Stimulated activated CD8-positive, alpha-beta memory T cell treated with anti-CD3 and anti-CD28 coated beads, Interleukin-7, amount 100 ng/mL, for 48 hours (primary cell): ENCODE measurements at regions not wholly inside any gene's neighbourhood (a gene's known extent, or its start where the extent isn't known, plus 50 kb on each side); places are given as distances from the start of the nearest gene placed in this dataset.

Source experiments
- DNase-seq, 2 donors: peaks; one replicate each; pipeline ENCODE4 v3.0.0-alpha.2; 2020; ENCODE audit warnings: low read depth in 1 of 2; ENCODE audit errors: extremely low read depth in 1 of 2

DNA sequence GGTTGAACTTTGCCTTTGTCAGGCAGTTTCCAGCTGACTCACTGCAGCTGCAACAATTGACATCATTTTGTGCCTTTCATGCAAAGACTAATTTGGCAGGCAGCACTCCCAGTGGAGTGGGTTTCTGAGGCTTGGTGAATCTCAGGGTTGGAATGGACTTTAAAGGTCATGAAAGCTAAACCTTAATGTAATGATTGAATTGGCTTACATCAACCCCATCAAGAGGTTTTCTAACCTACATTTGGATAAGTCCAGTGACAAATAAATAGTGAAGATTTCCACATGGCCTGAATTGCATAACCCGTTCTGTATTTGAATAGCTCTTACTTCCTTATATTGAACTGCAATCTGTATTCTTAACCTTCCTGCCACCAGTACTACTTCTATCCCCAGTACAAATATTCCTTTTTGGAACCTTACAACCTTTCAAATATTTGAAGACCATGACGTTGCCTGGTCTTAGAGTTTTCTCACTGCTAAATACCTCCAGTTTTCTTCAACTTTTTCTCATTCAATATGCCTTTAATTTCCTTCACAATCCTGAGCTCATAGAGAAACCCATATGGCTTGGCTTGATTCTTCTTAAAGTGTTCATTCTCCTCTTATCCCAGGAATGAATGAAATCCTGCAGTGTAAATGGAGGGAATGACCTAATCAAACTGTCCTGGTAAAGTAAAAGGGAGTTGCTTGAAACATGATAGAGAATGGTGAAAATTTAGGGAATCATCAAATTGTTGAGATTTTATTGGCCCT lies 168.1 kb upstream of the NOVA1 start:
- no peak for DNase-seq

DNA sequence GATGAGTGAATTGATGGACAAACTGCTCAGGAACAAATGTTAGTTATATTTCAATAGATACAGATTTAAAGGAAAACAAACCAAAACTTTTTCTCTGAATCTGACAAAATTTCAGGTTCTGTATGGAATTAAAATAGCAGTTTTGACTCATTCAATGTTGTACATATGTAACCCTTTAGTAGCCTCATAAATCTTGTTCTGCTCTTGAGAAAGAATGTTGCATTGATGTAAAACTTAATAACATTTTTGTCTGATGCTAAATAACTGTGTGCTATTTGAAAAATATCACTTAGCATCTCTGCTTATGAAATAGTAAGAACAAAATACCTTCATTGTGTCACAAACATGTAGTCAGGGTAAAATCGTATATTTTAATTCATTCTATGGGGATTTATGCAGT lies 168.9 kb upstream of the NOVA1 start:
- no peak for DNase-seq

DNA sequence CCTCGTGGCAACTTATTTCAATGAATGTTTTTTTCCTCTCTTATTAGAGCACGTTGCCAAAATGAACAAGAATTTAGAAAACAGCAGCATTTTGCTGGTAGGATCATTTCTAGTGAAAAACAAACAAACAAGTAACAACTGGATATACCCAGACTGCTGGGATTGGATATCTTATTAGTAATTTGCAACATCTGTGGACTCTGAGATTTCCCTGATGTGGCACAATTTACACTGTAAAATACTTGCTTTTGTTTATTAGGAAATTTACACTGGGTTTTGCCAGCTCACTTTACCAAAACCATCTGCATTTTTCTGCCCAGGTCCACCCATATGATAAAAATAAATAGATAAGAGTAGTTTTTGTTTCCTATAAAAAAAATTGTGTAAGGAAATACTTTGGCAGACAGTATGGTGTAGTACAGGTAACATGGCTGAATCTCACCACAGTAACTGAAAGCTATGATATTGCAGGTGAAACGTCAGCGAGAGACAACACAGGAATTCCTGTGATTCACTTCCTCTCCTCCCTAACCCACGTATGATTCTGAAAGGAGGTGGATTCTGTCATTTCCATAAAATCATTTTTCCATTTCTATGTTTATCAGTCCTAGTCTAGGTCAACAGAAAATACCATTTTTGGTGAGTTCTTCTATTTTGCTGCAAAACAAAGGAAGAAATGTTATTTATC lies 176.2 kb upstream of the NOVA1 start:
- no peak for DNase-seq

DNA sequence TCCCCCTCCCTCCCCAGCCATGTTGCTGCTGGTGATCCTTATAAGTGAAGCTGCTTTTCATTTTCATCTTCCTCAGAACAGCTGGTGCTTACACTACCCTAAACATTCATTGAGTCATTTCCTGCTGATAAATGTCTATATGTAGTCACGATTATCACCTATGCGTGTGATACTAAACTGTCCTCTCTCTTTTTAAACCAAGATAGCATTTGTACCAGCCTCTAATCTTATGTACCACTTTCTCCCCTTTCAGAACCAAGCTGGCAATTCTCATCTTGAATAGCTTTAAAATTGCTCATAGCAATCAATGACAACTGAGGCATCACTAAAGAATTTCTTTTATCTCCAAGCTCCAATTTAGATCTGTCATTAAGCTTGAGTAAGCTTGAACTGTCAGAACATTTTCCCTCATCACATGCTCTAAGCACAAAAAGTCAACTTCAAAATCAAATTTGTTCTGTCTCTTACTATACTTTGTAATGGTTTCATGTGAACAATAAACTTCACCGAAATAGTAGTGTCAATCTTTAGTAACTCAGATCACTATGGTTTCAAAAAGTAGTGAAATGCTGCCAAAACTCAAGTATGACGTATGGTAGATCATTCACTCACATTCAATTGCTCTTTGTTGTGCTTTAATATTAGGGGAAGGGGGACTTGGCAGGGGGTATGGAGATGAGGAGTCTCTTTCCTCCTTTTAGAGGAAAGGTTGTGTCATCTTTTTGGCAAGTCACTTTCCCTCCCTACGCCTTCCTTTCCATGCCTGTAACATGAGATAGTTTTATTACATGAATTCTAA lies 178.1 kb upstream of the NOVA1 start:
- DNase-seq = no peak

DNA sequence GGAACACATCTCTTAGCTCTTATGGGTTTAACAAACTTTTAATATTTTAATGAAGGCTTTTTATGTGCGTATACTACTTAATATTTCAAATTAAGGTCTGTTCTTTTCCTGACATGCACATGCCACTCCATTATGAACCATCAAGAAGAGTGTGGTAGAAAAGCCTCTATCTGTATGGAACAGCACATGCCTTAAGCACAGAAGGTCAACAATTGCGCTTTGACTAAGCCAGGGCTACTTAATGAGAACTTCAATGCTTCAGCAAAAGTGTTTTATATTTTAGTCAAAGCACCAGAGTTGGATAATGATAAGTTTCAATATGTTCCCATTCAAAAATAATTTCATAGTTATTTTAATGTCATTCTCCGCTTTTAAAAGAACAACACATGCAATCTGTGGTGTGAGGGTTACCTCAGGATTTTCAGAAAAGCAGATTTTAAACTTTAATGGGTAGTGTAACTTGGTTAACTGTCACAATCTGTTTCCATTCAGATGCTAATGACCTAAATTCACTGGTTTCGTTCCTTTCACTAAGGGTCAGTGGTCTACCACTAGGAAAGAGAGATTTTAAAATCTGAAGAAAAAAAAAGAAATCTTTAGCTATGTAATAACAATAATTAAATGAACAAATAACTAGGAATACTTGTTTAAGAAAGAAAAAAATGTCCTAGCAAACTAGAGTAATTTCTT lies 193.4 kb upstream of the NOVA1 start:
- no peak for DNase-seq

DNA sequence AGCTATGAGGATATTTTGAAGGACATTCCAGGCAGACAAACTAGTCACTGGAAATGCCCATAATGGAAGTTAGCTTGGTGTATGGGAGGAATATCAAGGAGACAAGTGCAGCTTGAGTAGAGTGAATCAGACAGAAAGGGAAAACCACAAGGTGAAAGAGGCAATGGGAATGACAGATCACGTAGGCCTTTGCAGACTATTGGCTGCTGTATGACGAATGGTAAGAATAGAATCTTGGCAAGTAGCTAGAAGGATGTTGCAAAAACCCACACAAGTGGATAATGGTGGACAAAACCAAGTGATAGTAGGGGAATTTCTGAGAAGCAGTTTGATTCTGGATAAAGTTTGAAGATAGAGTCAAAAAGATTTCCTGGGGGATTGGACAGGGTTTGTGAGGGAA lies 196.9 kb upstream of the NOVA1 start:
- no peak for DNase-seq

DNA sequence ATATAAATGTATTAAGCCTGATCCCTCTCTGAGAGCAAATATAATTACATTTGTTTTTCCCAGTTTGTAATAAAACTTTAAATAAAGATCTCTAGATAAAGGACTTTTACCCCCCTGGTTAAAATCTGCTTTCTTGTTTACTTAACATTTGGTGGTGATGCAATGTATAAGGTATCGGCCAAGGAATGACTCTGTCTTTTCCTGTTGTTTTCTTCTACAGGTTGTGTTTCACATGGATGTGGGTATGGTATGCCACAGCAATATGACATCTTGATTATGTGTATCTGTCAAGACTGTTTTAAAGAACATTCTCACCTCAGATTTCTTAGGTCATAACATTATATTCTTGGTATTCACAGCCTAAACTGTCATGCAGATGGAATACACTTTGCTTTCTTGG lies 210.6 kb upstream of the NOVA1 start:
- no peak for DNase-seq

DNA sequence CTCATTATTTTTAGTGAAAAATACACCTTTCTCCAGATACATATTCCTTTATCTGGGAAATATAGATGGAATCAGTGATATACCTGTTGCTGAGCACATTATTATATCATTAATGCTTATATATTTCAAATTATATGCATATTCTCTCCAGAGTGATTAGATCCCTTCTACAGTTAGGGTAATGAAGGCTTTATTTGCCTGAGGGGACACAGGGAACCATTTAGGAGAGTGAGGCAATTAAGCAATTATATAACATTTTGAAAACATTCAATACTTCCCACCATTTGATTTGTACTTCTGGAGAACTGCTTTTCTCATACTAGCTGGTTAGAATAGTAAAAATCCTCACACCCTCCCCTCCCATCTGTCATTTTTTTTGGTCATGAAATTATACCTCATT lies 212.8 kb upstream of the NOVA1 start:
- DNase-seq = no peak

DNA sequence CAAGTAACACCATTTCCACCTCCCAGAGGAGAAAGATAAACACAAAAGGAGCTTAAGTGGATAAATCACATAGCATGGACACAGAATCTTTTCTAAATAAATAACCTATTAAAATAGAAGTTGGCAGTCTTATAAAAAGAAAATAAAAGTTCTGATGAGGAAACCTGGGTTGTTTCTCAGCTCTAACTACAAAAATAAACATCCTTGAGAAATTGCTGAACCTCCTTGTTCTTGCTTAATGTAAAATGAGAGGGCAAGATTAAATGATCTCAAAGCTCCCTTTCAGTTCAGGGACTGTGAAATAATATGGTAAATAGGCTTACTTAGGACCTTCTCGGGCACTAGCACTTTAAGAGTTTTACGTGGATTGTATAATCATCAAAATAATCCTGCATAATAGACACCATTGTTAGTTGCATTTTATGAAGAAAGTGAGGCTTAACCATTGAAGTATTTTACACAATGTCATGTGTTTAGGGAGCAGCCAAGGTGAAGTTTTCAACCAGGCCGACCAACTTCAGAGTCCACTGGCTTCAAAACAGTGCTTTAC lies 214.0 kb upstream of the NOVA1 start:
- no peak for DNase-seq

DNA sequence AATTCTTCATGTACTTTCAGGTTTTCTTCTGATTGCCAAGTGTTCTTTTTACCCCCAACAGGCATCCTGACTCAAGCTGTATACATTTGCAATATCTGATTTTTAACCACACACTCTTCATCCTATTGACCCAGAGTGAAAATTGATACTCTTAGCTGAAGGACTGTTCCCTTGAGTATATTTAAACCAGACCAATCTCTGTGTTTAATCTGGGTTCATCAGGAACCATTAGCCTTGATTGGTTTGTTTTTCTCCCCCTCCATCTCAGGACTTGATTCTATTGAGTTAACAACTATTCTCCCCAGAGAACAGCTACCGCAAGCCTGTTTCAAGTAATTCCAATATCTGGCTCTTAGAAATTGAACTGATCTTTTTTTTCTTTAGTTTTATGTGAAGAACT lies 222.3 kb upstream of the NOVA1 start:
- no peak for DNase-seq

DNA sequence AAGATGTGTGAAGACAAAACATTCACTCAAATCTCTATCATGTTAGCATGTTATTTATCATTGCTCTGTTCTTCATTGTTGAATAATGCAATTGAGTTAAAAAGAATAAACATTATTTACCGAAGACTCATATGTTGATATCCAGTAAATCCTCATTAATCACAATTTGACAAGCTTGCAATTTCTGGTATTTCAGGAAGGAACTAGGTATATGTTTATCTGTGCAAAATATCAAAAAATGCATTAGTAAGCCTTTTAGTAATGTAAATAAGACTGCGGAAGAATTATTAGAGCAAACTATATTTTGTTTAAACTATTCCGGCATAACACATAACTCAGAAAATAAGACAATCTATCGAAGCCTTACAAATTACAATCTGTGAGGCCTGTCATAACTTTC lies 222.7 kb upstream of the NOVA1 start:
- no peak for DNase-seq

DNA sequence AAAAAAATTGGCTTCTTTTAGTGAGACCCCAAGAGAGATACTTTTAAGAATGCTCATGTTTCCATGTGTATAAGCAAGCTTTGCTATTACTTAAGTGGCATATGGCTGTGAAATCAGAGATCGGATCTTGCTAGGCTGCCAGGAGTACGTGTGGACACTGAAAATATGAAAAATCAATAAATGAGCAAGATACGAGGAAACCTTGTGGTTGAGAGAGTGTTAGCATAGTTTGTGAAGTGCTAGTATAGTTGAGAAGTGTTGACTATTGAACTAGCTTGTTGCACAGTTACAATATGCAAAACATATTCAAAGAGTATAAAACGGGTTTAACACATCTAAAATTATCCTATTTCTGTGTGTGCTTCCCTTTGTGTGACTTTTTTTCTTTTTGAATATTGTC lies 230.9 kb upstream of the NOVA1 start:
- DNase-seq = no peak

DNA sequence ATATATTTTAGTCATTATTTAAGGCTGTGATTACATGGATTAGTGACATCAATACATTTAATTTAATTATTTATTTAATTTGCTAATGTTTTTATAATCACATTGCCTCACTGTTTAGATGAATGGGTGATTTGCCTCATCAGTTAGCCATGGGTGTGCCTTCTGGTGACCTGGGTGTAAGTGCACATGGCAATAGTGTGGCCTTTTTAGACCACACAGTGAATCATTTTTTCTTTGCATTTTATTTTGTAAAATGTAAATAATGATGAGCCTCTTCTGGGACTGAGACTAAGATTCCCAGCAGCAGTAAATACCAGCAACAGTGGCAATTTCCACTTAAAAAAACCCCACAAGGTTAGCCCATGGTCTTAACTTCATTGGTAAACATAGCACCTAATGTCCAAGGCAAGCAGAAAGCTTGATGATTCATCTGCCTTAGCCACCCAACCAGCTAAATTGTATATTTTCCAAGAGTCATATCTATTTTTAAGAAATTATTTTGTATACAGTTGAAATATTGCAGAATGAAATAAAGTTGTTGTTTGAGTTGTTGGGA lies 235.9 kb upstream of the NOVA1 start:
- no peak for DNase-seq

DNA sequence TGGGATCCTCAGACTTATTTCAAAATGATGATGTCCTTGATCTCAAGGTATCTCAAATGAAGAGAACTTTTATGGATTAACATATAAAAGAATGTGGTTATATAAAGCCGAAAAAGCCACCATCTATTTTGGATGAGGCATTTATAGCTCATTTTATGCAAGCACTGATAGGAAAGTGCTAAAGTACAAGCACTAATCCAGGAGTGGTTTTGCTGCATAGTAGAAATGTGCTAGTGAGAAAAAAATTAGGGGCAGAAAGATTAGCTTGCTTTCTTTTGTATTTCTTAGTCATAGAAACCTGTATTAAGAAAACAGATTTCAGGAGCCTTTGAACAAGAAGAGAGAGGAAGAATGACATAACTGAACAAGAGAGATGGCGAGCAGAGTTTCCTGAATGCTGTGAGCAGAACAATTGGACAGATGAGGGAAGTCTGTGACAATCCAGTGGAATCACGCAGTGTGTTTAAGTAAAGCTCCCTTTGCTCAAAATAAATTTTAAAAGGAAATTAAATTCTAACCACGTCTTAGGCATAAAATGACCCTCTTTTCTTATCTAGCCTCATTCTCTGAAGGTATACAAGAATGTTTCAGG lies 238.2 kb upstream of the NOVA1 start:
- DNase-seq = no peak

DNA sequence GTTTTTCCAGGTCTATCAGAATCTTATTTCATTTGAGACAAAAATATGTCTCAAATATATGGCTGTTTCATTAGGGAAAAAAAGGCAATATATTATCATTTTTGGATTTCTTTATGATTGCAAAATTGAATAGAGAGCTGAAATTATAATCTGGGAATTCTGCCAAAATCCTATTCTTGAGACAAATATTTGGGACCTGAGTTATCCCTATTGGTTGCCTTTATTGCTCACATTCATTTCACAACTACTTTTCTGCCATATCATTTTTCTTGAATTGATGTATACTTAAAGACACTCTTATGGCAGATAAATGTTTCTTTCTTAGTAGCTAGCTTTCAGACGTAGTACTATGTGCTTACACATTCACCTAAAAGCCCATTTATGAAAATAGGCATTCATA lies 241.6 kb upstream of the NOVA1 start:
- DNase-seq = no peak

DNA sequence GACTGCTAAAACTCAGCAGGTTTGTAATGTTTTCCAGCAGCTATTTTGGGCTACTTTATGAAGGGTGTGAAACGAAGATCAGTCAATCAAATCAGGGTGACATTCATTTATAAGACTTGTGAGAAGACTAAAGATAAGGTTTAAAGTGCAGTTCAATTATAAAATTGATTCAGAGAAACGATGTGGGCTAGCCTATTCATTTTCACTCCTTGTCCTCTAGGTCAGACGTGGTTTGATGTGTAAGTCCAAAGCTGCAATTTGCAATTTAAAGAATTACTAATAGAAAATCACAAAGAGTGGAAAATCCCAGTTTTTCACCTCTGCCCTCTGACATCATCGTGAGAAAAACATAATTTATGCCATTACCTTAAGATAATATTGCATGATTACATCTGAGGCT lies 243.5 kb upstream of the NOVA1 start:
- DNase-seq = no peak

DNA sequence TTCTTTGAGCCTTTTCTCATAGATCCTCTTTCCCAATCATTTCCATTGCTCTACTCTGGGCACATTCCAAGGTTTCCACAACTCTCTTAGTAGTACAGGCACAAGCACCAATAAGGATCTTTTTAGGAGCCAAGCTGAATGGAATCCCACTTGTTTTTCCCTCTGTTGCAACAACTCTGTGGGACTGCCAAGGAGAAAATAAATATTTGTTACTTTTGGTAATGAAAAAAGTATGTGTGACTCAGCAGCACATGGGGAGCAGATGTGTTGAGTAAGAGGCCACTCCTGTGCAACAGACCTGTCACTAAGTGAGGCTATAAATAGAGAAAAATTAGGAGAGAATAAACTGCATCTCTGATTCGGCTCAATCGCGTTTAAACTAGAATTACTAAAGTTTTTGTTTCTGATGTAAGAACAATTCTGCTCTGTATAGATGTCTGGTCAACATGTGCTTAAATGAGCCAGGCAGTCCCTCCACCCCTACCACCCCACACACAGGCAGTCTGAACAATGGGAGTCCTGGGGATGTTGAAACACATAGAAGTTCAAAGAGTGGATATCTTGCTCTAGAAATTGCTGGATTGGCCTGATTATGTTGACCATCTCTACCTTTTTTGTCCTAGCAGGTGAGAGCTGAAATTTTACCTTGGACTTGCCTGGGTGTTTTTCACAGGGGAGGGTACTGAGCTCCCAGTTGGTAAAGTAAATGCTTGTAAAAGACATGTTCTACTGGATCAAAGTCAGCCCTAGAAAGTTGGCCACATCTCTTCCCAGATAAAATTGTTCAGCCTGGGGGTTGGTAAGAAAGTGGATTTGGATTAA lies 244.3 kb upstream of the NOVA1 start:
- DNase-seq = no peak

DNA sequence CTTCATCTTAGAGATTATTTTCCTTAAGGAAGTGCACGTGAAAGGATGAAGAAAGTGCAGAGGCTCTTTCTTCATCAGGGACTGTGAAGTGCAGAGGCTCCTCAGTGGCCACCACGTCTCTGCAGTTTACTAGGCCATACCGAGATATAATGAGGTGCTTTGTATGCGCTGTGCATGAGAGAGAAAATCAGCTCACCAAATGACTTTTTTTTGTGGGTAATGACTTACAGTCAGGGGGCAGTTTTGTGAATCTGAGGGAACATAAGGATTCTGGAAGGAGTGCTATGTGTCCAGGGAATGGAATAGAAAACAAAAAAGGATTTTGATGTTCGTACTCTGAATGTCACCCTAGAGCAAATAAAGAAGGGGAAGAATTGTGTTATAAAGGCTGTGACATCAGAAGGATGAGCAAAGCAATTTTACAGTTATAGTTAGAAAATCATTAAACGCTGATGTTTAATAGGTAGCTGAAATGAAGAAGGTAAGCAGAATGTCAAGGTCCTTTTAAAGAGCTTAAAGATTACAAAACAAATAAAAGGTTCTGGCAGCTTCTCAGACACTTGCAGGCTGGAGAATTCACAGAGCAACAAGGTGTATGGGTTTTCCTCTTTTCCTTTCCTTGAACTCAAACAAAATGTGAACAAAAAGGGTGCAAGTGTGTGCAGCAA lies 247.5 kb upstream of the NOVA1 start:
- no peak for DNase-seq

DNA sequence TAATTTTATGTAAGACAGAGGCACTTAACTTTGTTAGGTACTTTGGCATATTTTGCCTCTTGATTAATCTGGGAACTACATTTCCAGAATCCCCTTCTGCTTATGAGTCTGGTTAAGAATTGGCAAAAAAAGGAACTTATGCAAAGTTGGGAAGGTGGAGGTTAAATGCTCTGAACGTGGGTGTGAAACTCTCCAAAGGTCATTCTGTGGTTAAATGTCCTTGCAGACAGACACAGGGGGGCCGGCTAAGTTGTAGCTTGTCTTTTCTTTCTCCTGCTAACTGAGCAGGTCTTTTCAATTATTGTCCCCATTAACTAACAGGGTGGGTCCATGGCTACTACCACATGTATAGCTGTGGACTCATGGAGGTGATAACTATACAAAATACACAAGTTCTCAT lies 248.6 kb upstream of the NOVA1 start:
- DNase-seq = no peak
